ENCODE measurements at regions not wholly inside any gene's neighbourhood (a gene's known extent, or its start where the extent isn't known, plus 50 kb on each side); places are given as distances from the start of the nearest gene placed in this dataset.

GRCh38 chr5:155978850-155979249 is 348.1 kb upstream of the SGCD start:
- H3K36me3 Mint-ChIP-seq (ENCODE audit: low read depth): no peaks in the 10 kb centered on the region
- no peak for DNase-seq
- H3K4me3 Mint-ChIP-seq: no peak overlapping the region
- POLR2A ChIA-PET: no interaction called here
- no peaks in the 10 kb centered on the region for H3K9me3 Mint-ChIP-seq
- H3K4me1 Mint-ChIP-seq: no peaks in the 10 kb centered on the region
- no peaks in the 10 kb centered on the region for H3K27me3 Mint-ChIP-seq
- CTCF ChIA-PET: no interaction called here
- H3K27ac Mint-ChIP-seq: no peak overlapping the region

DNA sequence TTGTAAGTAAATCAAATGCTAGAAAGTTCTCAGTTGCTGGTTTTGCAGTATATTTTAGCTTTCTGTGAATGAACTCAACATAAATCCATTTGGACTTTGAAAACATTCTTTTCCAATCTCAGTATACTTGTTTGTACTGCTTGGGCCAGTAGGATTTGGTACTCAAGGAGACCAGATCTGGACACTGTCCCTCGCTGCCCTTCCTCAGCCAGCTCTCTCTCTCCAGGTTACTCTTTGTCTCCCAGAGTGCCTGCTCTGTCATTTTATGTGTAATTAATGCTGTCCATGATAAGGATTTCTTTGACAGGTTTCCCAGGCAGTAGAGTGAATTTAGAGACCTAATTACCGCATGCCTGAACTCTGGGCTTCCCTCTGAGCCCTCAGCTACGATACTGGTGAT is 344.6 kb upstream of the SGCD start:
- no peaks in the 10 kb centered on the region for H3K27me3 Mint-ChIP-seq
- DNase-seq: no peak
- POLR2A ChIA-PET: no interaction called here

DNA sequence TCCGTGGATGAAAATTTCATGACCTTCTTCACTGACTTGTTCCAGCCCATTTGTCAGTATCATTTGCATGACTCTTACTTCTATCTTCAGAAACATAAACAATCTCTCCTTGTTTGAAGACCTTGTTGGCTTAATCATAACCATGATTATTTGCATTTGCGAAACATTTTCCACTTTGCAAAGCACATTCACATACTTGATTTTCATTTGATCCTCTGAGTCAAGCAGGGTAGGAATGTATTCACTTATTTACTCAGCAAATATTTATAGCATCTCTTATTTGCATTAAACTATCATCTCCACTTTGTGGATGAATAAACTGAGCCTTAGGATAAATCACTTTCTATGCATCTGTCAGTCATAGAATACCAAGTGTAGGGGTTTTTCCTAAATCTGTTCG is 343.0 kb upstream of the SGCD start:
- ChIA-PET CTCF (no interaction called here), POLR2A (no interaction called here)
- Mint-ChIP-seq H3K36me3 (ENCODE audit: low read depth) (no peaks in the 10 kb centered on the region), H3K4me3 (no peak overlapping the region), H3K27me3 (no peaks in the 10 kb centered on the region), H3K27ac (no peak overlapping the region), H3K9me3 (no peaks in the 10 kb centered on the region), H3K4me1 (no peaks in the 10 kb centered on the region)
- no peak for DNase-seq

More for the DNA sequence above, 344.6 kb upstream of the SGCD start:
- Mint-ChIP-seq H3K9me3 (no peaks in the 10 kb centered on the region), H3K4me3 (no peak overlapping the region), H3K36me3 (ENCODE audit: low read depth) (no peaks in the 10 kb centered on the region), H3K27ac (no peak overlapping the region), H3K4me1 (no peaks in the 10 kb centered on the region)
- CTCF ChIA-PET: no interaction called here

GRCh38 chr5:155987265-155987810 is 339.6 kb upstream of the SGCD start:
- Mint-ChIP-seq H3K27me3 (no peaks in the 10 kb centered on the region), H3K4me1 (no peaks in the 10 kb centered on the region), H3K4me3 (no peak overlapping the region), H3K27ac (no peak overlapping the region), H3K9me3 (no peaks in the 10 kb centered on the region), H3K36me3 (ENCODE audit: low read depth) (no peaks in the 10 kb centered on the region)
- ChIA-PET POLR2A (no interaction called here), CTCF (no interaction called here)
- no peak for DNase-seq

DNA sequence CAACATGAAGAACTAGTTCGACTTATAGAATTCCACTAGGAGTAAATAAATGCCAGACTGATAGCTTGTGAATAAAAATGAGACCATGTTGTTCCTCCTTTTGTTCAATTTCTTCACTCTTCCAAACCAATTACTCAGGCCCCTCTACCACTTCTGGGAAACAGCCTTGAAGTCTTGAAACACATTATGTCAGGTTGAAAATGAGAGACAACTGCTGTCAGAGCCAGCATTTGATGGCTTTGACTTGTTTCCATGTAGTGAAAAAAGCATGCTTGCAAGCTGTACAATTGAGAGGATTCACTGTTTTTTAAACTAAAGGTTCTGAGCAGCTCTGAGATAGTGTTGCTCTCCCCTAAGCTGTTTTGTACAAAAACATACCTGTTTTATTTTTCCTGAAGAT is 337.1 kb upstream of the SGCD start:
- DNase-seq: no peak
- ChIA-PET POLR2A (no interaction called here), CTCF (no interaction called here)
- Mint-ChIP-seq H3K4me1 (no peaks in the 10 kb centered on the region), H3K4me3 (no peak overlapping the region), H3K27ac (no peak overlapping the region), H3K36me3 (ENCODE audit: low read depth) (no peaks in the 10 kb centered on the region), H3K9me3 (no peaks in the 10 kb centered on the region), H3K27me3 (no peaks in the 10 kb centered on the region)

DNA sequence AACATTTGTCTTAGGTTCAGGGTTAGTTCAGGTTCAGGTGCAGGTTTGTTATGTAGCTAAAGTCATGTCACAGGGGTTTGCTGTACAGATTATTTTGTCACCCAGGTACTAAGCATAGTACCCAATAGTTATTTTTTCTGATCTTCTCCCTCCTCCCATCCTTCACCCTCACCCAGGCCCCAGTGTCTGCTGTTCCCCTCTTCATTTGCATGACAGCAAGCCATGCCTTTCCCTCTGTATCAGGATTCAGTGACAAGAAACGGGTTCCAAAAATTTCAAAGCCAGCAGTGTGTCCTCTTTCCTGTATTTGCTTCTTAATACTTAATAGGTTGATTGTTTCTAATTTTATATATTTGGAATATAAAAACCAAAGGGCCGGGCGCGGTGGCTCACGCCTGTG is 330.8 kb upstream of the SGCD start:
- H3K9me3 Mint-ChIP-seq: no peaks in the 10 kb centered on the region
- ChIA-PET POLR2A (no interaction called here), CTCF (no interaction called here)
- no peaks in the 10 kb centered on the region for H3K4me1 Mint-ChIP-seq
- H3K27ac Mint-ChIP-seq: no peak overlapping the region
- DNase-seq: no peak
- no peak overlapping the region for H3K4me3 Mint-ChIP-seq
- no peaks in the 10 kb centered on the region for H3K27me3 Mint-ChIP-seq
- no peaks in the 10 kb centered on the region for H3K36me3 Mint-ChIP-seq (ENCODE audit: low read depth)

- H3K4me3 Mint-ChIP-seq: no peak overlapping the region
- CTCF ChIA-PET: no interaction called here
- no peaks in the 10 kb centered on the region for H3K27me3 Mint-ChIP-seq
- no peaks in the 10 kb centered on the region for H3K4me1 Mint-ChIP-seq
- no peaks in the 10 kb centered on the region for H3K36me3 Mint-ChIP-seq (ENCODE audit: low read depth)
- POLR2A ChIA-PET: no interaction called here
- H3K9me3 Mint-ChIP-seq: no peaks in the 10 kb centered on the region
- no peak for DNase-seq
- no peak overlapping the region for H3K27ac Mint-ChIP-seq
These were observed 328.7 kb upstream of the SGCD start for GRCh38 chr5:155998257-155998656.

- H3K9me3 Mint-ChIP-seq: no peaks in the 10 kb centered on the region
- no peak overlapping the region for H3K4me3 Mint-ChIP-seq
- H3K27me3 Mint-ChIP-seq: no peaks in the 10 kb centered on the region
- H3K36me3 Mint-ChIP-seq (ENCODE audit: low read depth): no peaks in the 10 kb centered on the region
- POLR2A ChIA-PET: no interaction called here
- no peaks in the 10 kb centered on the region for H3K4me1 Mint-ChIP-seq
- DNase-seq: no peak
- no peak overlapping the region for H3K27ac Mint-ChIP-seq
- CTCF ChIA-PET: no interaction called here
These were observed 326.8 kb upstream of the SGCD start for GRCh38 chr5:156000115-156000514.

GRCh38 chr5:156004754-156005153 is 322.2 kb upstream of the SGCD start:
- Mint-ChIP-seq H3K36me3 (ENCODE audit: low read depth) (no peaks in the 10 kb centered on the region), H3K4me1 (no peaks in the 10 kb centered on the region), H3K27me3 (no peaks in the 10 kb centered on the region), H3K9me3 (no peaks in the 10 kb centered on the region), H3K27ac (no peak overlapping the region), H3K4me3 (no peak overlapping the region)
- ChIA-PET POLR2A (no interaction called here), CTCF (no interaction called here)
- DNase-seq: no peak

DNA sequence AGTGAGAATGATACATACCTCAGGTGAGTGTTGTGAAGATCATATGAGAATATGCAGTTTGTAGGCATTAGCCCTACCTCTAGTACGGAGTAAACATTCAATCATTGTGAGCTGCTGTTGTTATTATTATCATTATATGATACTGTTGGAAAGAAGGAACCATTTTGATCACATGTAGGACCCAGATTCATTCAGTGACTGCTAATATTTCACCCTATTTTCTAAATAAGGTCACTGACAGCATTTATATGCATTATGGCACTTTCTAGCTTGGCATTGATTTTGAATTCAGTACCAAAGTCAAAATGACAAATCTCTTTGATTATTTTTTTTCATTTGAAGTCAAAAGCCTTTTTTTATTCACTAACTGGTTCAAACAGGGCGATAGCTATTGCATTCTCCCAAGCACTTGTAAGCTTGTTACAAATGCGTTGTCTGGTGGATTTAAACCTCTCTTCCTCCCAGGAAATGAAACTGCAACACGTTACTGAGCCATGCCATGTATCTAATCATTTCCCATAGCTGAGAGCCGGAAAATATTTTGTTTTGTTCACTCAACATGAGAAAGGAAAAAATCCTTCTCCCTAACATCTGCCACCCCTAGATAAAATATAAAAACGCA is 320.8 kb upstream of the SGCD start:
- no peaks in the 10 kb centered on the region for H3K4me1 Mint-ChIP-seq
- no peak for DNase-seq
- POLR2A ChIA-PET: no interaction called here
- H3K27me3 Mint-ChIP-seq: no peaks in the 10 kb centered on the region
- H3K36me3 Mint-ChIP-seq (ENCODE audit: low read depth): no peaks in the 10 kb centered on the region
- no peak overlapping the region for H3K4me3 Mint-ChIP-seq
- CTCF ChIA-PET: no interaction called here
- no peaks in the 10 kb centered on the region for H3K9me3 Mint-ChIP-seq
- H3K27ac Mint-ChIP-seq: no peak overlapping the region

- Mint-ChIP-seq H3K9me3 (no peaks in the 10 kb centered on the region), H3K27ac (no peak overlapping the region), H3K27me3 (no peaks in the 10 kb centered on the region), H3K36me3 (ENCODE audit: low read depth) (no peaks in the 10 kb centered on the region), H3K4me1 (no peaks in the 10 kb centered on the region), H3K4me3 (no peak overlapping the region)
- DNase-seq: no peak
- POLR2A ChIA-PET: no interaction called here
- CTCF ChIA-PET: no interaction called here
These were observed 318.1 kb upstream of the SGCD start for GRCh38 chr5:156008844-156009243.

DNA sequence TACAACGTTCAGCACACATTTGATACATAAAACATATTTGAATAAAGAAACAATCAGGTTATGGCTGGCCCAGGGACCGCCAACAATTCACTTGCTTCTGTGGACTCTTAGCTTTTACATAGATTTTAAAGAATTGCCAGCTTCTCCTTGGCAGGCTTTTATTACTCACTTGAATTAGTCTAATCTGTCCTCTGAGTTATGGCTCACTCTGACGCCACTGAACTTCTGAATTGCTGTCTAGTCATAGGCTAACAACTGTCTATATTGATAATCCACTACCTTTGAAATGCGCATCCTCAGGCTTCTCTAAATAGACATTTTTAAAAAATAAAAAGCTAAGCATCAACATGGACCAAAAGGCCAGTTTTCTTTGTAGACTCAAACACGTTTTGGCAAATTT is 317.4 kb upstream of the SGCD start:
- DNase-seq: no peak
- Mint-ChIP-seq H3K36me3 (ENCODE audit: low read depth) (no peaks in the 10 kb centered on the region), H3K9me3 (no peaks in the 10 kb centered on the region), H3K27ac (no peak overlapping the region), H3K4me1 (no peaks in the 10 kb centered on the region), H3K27me3 (no peaks in the 10 kb centered on the region), H3K4me3 (no peak overlapping the region)
- CTCF ChIA-PET: no interaction called here
- POLR2A ChIA-PET: no interaction called here

DNA sequence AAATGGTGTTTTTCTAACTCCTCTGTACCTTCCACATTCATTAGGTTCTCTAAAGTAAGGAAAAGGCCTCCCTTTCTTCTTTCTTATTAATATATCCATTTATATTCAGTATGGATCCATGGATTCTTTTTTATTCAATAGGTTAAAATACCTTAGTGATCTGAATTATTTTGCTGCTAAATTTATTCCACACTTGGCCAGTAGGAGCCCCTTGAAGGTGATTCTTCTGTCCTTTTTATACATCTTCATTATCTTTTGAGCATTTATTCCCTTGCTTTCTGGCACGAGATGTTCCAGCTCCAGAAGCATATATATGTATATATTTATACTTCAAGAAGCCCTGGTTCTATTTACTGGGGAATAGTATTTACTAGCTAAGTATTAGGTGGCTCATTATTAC is 311.8 kb upstream of the SGCD start:
- Mint-ChIP-seq H3K36me3 (ENCODE audit: low read depth) (no peaks in the 10 kb centered on the region), H3K27ac (no peak overlapping the region), H3K4me1 (no peaks in the 10 kb centered on the region), H3K9me3 (no peaks in the 10 kb centered on the region), H3K27me3 (no peaks in the 10 kb centered on the region), H3K4me3 (no peak overlapping the region)
- CTCF ChIA-PET: no interaction called here
- POLR2A ChIA-PET: no interaction called here
- no peak for DNase-seq

DNA sequence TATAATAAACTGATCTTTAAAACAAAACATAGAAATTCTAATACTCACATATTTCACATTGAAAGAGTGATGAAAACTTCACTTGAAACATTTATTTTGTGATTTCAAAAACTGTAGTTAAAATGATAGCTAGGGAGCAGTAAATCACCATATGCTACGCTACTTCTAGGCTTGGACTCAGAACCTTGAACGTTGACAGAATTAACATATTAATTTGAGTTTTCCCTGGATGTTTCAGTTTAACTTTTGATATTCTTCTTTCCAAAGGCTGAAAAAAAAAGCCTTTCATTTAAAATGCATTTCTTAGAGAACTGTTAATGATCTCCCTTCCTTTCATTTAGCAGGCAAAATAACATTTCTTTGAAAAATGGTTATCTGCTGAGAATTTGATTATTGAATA is 307.8 kb upstream of the SGCD start:
- ChIA-PET POLR2A (no interaction called here), CTCF (no interaction called here)
- no peaks in the 10 kb centered on the region for H3K4me1 Mint-ChIP-seq
- H3K4me3 Mint-ChIP-seq: no peak overlapping the region
- H3K9me3 Mint-ChIP-seq: no peaks in the 10 kb centered on the region
- DNase-seq: no peak
- no peak overlapping the region for H3K27ac Mint-ChIP-seq
- H3K27me3 Mint-ChIP-seq: no peaks in the 10 kb centered on the region
- H3K36me3 Mint-ChIP-seq (ENCODE audit: low read depth): no peaks in the 10 kb centered on the region
